Epidermal melanocyte (primary cell): ENCODE measurements at regions not wholly inside any gene's neighbourhood (a gene's known extent, or its start where the extent isn't known, plus 50 kb on each side); places are given as distances from the start of the nearest gene placed in this dataset.
"Not testable (repeated sequence)": the region's sequence is repeated elsewhere in the genome, so short reads cannot be mapped to it uniquely, and the experiment has no call there.

ENCODE experiments used
- DNase-seq: peaks from one replicate; pipeline ENCODE4 v3.0.0; 2011; ENCODE audit warnings: low spot score; ENCODE audit not compliant: insufficient read length

DNA sequence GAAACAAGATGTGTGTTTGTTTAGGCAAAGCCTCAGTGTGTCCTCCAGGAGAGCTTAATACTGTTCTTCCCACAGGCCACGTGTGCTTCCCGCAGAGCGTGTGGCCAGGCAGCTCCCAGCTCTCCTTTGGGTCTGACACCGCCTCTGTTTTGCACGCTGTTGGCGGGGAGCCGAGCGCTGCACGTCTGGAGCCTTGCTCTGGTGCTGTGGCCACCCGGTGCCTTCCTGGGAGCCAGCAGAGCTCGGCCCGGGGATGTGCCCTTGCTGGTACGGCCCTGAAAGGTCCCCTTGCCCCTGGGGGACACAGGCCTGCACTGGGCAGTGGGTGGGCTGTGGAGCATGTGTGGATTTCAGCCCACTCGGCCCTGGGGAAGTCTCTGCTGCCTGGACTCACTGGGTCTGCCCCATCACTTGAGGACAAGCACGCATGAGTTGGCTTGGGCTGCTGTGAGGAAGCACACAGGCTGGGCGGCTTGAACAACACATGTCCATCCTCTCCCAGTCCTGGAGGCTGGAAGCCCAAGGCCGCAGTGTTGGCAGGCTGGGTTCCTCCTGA lies 160.7 kb upstream of the HDAC4 start:
- DNase-seq: peak; percentile 45

DNA sequence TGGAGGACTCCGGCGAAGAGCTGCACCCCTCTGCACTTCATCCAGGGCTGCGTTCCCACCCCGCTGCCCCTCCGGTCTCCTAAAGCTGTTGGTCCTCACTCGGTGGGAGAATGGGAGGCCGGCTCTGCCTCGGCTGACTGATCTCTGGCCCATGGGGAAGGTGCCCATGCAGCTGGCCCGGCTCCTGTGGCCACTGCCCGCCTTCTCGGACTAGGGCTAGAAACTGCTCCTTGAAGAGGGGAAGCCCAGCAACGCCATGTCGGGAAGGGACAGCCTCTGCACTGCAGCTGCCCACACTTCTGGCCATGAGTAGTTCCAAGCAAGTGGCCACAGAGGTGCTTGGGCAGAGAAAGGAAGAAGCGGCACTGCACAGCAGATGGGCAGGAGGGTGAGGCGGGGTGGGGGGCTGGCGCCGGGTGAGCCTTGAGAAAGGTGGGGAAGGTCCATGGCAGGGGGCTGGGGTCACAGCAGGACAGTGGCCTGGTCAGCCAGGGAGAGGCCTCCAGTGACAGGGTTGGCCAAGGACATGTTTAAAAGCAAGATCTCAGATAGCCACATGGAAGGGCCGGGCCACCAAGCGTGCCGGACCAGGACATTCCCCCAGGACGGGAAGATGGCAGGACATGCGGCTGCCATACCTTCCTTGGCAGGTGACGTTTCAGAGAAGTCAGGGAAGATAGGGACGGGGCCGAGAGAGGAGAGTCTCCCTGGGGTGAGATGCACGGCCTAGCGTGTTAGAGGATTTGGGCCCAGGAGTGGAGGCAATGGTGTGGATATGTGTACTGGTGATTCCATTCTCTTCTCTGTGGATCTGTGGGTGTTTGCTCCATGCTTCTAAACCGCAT lies 158.8 kb upstream of the HDAC4 start:
- no peak for DNase-seq

DNA sequence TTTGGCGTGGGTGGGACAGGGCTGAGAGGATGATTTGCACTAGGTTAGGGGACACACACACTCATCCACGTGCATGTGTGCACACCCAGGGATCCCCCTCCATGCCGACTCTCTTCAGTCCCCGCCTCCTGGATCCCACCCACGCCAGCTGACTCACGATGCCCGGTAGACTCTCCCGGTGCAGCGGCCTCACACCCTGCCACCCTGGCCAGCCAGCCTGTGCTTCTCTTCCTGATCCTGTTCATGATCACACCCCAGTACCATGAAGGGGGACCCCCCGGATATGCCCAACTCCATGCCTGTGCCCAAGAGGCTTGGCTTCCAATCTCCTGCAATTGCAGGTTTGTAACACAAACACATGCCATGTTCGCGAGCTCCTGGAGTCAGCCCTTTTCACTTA lies 157.8 kb upstream of the HDAC4 start:
- no peak for DNase-seq

DNA sequence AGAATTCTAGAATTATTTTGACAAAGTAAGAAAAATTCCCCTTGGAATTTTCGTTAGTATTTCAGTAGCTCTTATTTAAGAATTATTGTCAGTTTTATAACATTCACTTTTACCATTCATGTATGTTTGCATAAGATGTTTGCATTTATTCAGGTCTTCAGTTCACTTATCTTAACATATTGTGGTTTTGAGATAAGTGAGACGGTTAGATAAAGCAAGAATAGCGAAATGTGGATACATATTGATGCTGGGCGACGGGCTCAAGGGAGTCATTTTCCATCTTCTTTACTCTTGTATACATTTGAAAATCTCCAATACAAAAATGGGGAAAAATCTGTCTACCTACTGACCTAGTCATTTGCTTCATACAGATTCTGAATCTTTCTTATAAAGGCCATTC lies 156.7 kb upstream of the HDAC4 start:
- DNase-seq: no peak

DNA sequence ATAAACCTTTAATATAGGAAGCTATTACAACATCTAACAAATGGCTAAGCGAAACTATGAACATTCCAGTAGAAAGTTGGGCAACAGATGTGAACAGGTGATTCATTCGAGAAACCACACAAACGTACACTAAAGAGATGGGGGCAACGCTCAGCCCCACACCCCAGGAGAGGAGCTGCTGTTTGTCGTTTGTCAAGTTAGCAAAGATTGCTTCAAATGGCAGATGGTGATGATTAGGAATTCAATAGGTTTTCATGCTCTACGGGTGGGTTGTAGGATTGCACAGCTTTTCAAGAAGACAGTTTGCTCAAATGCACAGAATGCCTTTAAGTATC lies 154.7 kb upstream of the HDAC4 start:
- DNase-seq: no peak

DNA sequence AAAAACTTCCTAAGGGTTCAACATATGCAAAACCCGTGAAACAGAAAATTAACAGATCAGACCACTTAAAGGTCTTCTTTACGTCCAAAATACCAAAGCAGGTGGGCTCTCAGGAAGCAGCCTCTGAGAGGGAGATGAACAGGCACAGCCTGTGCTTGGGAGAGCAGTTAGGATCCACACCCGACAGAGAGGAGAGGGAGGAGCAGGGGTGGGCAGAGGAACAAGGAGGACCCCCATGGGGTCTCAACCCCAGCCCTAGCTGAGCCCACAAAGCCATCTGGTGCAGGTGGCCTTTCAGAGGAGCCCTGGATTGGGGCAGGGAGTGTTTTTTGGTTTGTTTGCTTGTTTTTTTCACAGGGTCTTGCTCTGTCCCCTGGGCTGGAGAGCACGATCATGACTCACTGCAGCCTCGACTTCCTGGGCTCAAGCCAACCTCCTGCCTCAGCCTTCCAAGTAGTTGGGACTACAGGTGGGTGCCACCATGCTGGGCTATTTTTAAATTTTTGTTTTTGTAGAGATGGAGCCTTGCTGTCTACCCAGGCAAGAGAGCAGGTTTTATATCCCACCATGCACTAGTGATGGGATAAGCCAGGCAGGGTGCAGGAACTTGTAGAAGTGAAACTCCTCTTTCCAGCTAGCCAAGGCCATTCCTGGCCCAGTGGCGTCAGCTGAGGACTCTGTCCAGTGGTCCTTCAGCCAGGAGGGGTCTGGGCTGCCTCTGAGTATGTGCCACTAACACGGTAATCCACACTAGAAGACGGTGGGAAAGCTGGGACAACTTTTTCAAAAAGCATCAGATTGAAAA lies 154.1 kb upstream of the HDAC4 start:
- DNase-seq: no peak

DNA sequence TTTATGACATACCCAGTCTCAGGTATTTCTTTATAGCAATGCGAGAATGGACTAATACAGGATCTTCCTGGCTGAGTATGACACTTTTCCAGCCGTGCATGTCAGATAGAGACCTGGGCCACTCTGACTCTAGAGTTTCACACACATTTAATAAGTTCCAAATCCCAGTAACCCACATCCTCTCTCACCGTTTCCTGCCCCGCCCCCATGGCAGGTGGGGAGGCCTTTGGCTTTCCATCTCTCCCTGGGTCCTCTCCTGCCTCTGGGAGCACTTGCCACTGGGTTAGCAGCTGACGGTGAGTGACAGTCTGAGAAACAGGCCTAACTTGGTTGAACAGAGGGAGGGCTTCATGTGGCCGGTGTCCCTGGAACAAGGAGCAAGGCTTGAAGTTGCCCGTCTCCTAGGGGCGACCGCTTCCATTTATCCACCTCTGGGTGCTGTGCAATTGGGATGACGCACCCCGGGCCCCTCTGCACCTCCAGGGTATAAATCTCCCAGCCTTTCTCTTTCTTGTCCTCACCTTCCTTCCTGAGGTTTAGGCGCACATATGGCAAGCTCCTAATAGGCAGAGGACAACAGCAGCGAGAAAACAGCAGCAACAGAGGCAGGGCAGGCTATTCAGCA lies 152.7 kb upstream of the HDAC4 start:
- DNase-seq: no peak

DNA sequence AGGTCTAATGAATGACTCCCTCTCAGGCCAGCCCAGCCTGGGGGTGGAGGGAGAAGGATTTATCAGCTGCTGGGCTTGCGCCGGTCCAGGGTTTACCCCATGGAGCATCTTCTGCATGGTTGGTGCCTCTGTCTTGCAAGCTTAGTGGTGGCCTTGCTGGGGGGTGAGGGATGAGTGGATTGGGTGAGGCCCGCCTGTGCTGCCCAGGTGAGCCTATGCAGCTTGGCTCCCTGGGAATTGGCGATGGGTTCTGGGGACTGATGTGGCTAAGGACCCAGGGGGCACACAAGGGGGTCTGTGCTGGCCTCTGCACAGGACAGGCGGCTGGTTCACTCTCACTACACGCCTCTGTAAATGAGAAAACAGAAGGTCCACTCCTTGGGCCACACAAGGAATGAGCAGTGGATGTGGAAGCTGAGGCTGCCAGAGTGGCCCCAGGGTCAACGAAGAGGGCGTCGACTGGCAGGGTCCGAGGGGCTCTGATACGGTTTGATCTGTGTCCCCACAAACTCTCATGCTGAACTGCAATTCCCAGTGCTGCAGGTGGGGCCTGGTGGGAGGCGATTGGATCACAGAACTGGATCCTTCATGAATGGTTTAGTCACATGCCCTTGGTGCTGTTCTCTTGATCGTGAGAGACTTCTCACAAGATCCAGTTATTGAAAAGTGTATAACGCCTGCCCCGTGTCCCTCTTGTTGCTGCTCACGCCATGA lies 151.6 kb upstream of the HDAC4 start:
- DNase-seq: no peak

DNA sequence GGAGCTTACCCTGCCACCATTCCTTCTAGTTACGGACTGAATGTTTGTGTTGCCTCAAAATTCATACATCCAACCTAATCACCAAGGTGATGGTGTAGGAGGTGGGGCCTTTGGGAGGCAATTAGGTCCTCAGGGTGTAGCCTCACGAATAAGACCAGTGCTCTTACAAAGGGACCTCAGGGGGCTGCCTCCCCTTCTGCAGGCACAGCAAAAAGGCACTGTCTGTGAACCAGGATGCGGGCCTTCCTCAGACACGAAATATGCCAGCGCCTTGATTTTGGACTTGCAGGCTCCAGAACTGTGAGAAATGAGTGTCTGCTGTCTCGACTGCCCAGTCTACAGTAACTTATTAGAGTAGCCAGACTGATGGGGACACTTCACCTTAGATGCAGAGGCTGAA lies 150.4 kb upstream of the HDAC4 start:
- no peak for DNase-seq

DNA sequence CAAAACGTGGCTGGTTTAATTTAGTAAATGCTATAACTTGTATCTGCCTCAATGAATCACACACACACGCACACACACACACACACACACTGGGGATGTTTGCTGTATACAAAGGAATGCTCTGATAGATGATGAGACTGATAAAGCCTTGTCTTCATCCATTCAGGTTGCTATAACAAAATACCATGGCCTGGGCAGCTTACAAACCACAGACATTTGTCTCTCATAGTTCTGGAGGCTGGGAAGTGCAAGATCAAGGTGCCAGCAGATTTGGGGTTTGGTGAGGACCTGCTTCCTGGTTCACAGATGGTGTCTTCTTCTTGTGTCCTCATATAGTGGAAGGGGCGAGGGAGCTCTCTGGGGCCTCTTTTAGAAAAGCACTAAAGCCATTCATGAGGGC lies 149.5 kb upstream of the HDAC4 start:
- DNase-seq: no peak

DNA sequence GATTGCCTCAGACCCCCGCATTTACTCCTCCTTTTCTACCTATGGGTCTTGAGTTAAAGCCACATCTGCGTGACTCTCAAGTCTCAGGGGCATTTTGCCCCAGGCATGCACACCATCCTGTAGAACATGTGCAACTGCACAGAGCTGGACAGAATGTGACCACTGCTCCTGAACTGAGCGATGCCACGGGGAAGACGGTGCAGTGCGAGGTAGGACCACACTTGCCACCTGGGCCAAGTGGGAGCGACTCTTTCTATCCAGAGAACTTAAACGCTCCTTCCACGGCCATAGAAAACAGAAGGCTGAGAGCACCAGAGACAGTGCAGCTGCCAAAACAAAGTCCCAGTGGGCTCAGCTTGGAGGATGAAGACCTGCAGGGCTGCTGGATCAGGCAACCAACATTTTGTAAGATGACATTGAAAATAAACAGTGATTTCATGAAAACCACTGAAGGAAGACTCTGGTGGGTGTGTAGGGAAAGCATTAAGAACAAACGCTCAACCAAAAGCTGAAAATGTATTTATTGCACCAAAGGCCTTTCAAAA lies 149.0 kb upstream of the HDAC4 start:
- DNase-seq: no peak

DNA sequence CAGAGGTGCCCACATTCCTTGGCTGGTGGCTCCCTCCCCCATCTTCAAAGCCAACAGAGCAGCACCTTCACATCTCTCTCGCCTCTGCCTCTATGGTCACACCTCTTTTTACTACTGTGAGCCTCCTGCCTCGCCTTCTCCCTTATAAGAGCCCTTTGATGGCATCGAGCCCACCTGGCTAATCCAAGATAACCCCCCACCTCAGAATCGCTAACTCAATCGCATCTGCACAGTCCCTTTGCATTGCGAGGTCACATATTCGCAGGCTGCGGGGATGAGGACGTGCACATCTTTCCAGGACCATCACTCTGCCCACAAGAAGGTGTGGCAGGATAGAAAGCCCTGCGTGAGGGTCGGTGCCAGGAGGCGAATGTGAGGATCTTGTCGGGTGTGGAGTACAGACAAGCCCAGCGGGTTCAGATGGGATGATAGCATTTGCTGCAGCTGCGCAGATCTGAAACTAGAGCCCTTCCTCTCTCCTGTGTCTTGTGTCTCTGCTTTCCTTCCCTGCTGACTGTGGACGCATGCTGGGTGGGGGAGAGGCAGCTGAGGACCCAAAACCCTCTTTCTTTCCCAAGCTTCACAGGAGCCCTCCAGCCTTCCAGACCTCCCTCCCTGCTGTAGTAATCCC lies 148.3 kb upstream of the HDAC4 start:
- no peak for DNase-seq

DNA sequence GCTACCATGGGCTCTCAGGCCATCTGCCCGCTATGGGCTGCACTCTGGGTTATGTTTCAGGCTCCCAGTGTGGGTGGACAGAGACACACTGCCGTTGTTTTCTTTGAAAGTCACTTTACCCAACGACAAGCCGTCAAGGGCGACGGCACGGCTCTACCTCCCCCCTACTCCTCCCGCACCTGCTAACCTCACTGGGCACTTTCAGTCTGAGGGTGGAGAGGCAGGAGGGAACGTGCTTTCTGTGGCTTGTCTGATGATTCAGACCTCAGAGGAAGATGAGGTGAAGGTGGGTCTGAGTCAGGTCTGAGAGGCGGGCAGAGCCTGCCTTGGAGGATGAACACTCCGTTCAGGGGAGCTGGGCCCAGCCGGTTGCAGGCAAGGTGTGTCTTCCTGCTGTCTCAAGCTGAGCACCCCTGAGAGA lies 147.6 kb upstream of the HDAC4 start:
- DNase-seq: no peak

DNA sequence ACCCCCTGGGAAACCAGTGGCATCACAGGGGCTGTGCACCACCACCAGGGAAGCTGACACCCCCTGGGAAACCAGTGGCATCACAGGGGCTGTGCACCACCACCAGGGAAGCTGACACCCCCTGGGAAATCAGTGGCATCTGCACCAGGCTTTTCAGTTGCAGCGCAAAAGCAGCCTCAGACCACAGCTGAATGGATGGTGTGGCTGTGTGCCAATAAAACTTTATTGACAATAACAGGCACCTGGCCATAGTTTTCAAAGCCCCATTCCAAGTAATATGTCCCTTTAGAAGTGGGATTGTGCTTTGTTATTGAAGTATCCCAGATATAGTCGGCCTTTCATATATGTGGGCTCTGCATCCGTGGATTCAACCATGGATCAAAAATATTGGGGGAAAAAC lies 146.3 kb upstream of the HDAC4 start:
- not testable (repeated sequence) for DNase-seq

DNA sequence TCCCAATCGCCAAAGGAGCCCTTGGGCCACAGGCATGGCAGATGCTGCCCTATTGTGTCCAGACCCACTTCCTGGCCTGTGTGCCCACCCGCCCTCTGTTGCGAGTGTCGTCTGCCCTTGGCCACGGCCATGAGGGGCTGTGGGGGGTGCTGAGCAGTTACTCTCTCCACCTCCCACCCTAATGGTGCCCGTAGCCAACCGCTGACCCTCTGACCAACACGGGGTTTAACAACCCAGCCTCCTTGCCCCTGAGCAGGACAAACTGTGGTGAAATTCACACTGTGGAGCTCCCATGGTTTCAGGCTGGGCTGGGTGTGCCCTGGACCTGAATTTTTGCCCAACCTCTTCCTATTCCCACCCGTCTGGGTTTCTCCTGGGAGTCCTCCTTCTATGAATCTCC lies 145.7 kb upstream of the HDAC4 start:
- DNase-seq: no peak

DNA sequence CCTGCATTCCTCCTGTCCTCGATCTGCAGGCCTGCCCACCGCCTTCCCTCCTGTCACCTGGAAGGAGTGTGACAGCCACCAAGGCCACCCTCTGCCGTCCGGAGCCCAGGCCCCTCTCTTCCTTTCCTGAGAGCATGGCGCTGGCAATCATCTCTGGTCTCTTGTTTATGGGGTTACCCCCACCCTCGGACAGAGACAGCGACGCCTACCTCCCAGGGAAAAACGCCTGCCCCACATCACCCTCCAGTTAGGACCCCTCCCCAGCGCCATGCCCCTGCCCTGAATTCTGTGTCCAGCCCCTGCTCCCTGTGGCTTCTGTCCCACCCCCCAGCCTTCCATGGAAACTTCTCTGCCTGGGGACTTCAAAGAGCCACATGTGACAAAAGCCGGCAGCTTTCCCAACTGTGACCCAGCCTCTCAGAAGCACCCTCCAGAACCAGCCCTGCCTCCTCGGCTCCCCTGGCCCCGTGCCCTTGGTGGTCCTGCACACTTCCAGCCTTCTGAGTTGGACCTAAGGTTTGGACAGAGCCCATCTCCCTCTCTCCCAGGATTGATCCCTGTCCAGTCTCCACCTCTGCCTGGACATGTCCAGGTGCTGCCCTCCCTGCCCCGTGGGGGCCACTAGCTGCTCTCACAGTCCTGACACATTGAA lies 145.0 kb upstream of the HDAC4 start:
- no peak for DNase-seq

DNA sequence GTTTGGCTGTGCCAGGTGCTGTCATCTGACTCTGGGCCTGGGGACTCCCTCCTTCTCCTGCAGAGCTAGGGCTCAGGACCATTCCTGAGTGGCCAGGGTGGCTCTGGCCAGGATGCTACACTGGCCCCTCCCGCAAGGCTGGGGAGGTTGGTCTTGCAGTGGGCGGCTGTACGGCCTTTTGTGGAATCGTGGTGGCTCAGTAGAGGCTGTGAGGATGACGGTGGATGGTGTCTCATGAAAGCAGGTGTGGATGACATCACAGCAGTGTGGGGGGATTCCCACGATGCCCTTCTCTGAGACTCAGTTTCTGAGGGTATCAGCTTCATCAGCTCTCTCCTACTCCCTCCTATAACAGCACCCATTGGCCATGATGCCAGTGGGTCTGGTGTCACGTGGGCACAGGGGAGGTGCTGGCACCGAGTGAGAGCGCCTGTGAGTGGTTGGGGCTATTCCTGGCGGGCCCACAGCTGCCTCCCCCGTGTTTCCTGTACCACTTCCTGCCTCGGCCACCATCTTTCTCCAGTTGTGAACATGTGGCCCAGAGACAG lies 144.2 kb upstream of the HDAC4 start:
- DNase-seq: no peak

DNA sequence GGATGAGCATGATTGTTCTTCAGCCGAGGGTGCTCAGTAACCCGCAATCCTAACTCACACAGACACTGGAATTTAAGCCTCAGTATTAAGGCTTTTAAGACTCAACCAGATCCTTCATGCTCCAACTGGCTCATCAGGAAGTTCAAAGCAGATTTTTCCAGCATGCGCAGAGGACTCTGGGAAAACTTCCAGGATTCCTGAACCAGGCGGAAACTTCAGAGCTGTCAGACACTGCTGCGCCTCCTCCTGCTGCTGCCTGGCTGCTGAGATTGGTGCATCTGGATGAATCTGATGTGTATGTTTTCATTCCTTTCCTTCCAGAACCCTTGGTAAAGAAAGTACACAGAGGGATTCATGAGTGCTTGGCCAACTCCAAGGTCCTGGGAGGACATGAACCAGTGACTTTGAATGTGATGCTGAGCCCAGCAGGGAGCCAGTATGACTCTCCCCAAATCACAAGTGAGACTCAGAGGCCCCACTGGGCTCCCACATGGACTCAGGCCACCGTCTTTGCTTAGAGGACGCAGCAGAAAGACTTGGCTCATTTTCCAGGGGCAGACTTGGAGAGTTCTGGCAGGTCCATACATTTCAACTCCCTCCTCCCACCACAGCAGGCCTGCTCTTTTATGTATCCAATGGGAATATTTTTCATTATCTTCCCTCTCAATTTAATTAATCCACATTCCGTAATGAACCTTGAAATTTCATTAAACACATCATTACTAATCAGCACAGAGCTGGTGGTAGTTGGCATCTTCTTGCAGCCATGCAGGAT lies 143.5 kb upstream of the HDAC4 start:
- no peak for DNase-seq

DNA sequence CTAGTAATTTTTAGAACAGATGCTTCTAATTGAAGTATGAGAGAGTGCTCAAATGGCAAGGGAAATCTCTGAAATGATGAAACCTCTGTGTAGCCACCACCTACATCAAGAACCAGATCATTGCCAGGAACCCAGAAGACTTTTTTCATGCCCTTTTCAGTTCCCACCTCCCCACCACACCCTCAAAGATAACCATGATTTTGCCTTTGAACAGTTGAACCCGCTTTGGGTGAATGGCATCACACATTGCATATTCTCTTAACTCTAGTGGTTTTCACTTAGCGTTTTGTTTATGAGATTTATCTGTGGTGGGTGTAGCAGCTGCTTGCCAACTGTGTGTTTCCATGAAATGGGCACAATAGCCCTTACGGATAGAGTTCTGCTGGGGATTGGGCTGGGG lies 142.9 kb upstream of the HDAC4 start:
- no peak for DNase-seq
